ENCODE measurements at regions not wholly inside any gene's neighbourhood (a gene's known extent, or its start where the extent isn't known, plus 50 kb on each side); places are given as distances from the start of the nearest gene placed in this dataset.

- no peaks in the 10 kb centered on the region for H3K9me3 ChIP-seq (ENCODE audit: low read length)
- DNase-seq (peak; percentile 8), ATAC-seq (no peak)
- peak overlapping the region; percentile 28; the same call in 1 of the 2 replicates for H2AFZ ChIP-seq (ENCODE audit: low read length)
- H3K4me3 ChIP-seq (ENCODE audit: low read length) = no peak overlapping the region
- BruUV-seq (replicated peaks) = no TSS peak
- ChIA-PET POLR2A (ENCODE audit: unreplicated experiment) (no interaction called here), CTCF (no interaction called here)
- no peak overlapping the region for H3K4me2 ChIP-seq (ENCODE audit: low read length)
- no peaks in the 10 kb centered on the region for H3F3A ChIP-seq (ENCODE audit: low read length, unreplicated experiment)
- TF ChIP-seq EZH2phosphoT487 (IDR thresholded peaks at IDR 0.05; ENCODE audit: borderline replicate concordance, low read length) (no peak), EZH2 (IDR thresholded peaks at IDR 0.05; ENCODE audit: low read length, unreplicated experiment) (no peak), CTCF (conservative IDR thresholded peaks at IDR 0.05; ENCODE audit: low read depth, low read length) (no peak)
- no peaks in the 10 kb centered on the region for H3K36me3 ChIP-seq (ENCODE audit: low read depth, low read length)
- H3K27ac ChIP-seq (ENCODE audit: low read length) = no peak overlapping the region
- intact Hi-C loops (cut with micrococcal nuclease) = no loop called here
- H3K9me2 ChIP-seq (replicated peaks; ENCODE audit: low read length) = no peaks in the 10 kb centered on the region
- H3K79me2 ChIP-seq (ENCODE audit: low read length) = no peaks in the 10 kb centered on the region
- H3K27me3 ChIP-seq (ENCODE audit: low read length) = no peaks in the 10 kb centered on the region
- no peaks in the 10 kb centered on the region for H4K20me1 ChIP-seq (ENCODE audit: low read length)
- H3K9ac ChIP-seq (ENCODE audit: low read length) = no peak overlapping the region
- no peaks in the 10 kb centered on the region for H3K4me1 ChIP-seq (ENCODE audit: insufficient read depth, low read length)
Measured at GRCh38 chr21:15437883-15438282, 291.9 kb upstream of the USP25 start.

- H3K4me3 ChIP-seq (ENCODE audit: low read length) = no peak overlapping the region
- H3K27ac ChIP-seq (ENCODE audit: low read length) = no peak overlapping the region
- ChIA-PET POLR2A (ENCODE audit: unreplicated experiment) (no interaction called here), CTCF (no interaction called here)
- no TSS peak for BruUV-seq (replicated peaks)
- H3K36me3 ChIP-seq (ENCODE audit: low read depth, low read length) = no peaks in the 10 kb centered on the region
- H3K4me2 ChIP-seq (ENCODE audit: low read length) = no peak overlapping the region
- no peaks in the 10 kb centered on the region for H4K20me1 ChIP-seq (ENCODE audit: low read length)
- H3K9ac ChIP-seq (ENCODE audit: low read length) = no peak overlapping the region
- no peaks in the 10 kb centered on the region for H3K9me3 ChIP-seq (ENCODE audit: low read length)
- TF ChIP-seq CTCF (conservative IDR thresholded peaks at IDR 0.05; ENCODE audit: low read depth, low read length) (no peak), EZH2phosphoT487 (IDR thresholded peaks at IDR 0.05; ENCODE audit: borderline replicate concordance, low read length) (no peak), EZH2 (IDR thresholded peaks at IDR 0.05; ENCODE audit: low read length, unreplicated experiment) (no peak)
- no peaks in the 10 kb centered on the region for H3K79me2 ChIP-seq (ENCODE audit: low read length)
- H3F3A ChIP-seq (ENCODE audit: low read length, unreplicated experiment) = no peaks in the 10 kb centered on the region
- no peaks in the 10 kb centered on the region for H3K4me1 ChIP-seq (ENCODE audit: insufficient read depth, low read length)
- H3K27me3 ChIP-seq (ENCODE audit: low read length) = no peaks in the 10 kb centered on the region
- no peak overlapping the region for H2AFZ ChIP-seq (ENCODE audit: low read length)
- intact Hi-C loops (cut with micrococcal nuclease) = no loop called here
- ATAC-seq (no peak), DNase-seq (no peak)
- no peaks in the 10 kb centered on the region for H3K9me2 ChIP-seq (replicated peaks; ENCODE audit: low read length)
Measured at GRCh38 chr21:15439726-15440125, 290.1 kb upstream of the USP25 start.

- H3K4me3 ChIP-seq (ENCODE audit: low read length) = no peak overlapping the region
- no peak overlapping the region for H3K4me2 ChIP-seq (ENCODE audit: low read length)
- no TSS peak for BruUV-seq (replicated peaks)
- intact Hi-C loops (cut with micrococcal nuclease) = no loop called here
- no peaks in the 10 kb centered on the region for H4K20me1 ChIP-seq (ENCODE audit: low read length)
- DNase-seq = no peak
- no peaks in the 10 kb centered on the region for H3K9me2 ChIP-seq (replicated peaks; ENCODE audit: low read length)
- no peaks in the 10 kb centered on the region for H3K79me2 ChIP-seq (ENCODE audit: low read length)
- H3F3A ChIP-seq (ENCODE audit: low read length, unreplicated experiment) = no peaks in the 10 kb centered on the region
- no peak overlapping the region for H2AFZ ChIP-seq (ENCODE audit: low read length)
- no peak overlapping the region for H3K27ac ChIP-seq (ENCODE audit: low read length)
- no peaks in the 10 kb centered on the region for H3K9me3 ChIP-seq (ENCODE audit: low read length)
- ATAC-seq = no peak
- H3K9ac ChIP-seq (ENCODE audit: low read length) = no peak overlapping the region
- no peaks in the 10 kb centered on the region for H3K27me3 ChIP-seq (ENCODE audit: low read length)
- H3K36me3 ChIP-seq (ENCODE audit: low read depth, low read length) = no peaks in the 10 kb centered on the region
- H3K4me1 ChIP-seq (ENCODE audit: insufficient read depth, low read length) = no peaks in the 10 kb centered on the region
- POLR2A ChIA-PET (ENCODE audit: unreplicated experiment) = no interaction called here
- CTCF ChIA-PET = no interaction called here
- no peak for TF ChIP-seq EZH2phosphoT487 (IDR thresholded peaks at IDR 0.05; ENCODE audit: borderline replicate concordance, low read length)
- TF ChIP-seq CTCF (conservative IDR thresholded peaks at IDR 0.05; ENCODE audit: low read depth, low read length) = no peak
- TF ChIP-seq EZH2 (IDR thresholded peaks at IDR 0.05; ENCODE audit: low read length, unreplicated experiment) = no peak
Measured at GRCh38 chr21:15441060-15441493, 288.7 kb upstream of the USP25 start.

All from PC-3 (cell line).